ENCODE measurements at regions not wholly inside any gene's neighbourhood (a gene's known extent, or its start where the extent isn't known, plus 50 kb on each side); places are given as distances from the start of the nearest gene placed in this dataset.

DNA sequence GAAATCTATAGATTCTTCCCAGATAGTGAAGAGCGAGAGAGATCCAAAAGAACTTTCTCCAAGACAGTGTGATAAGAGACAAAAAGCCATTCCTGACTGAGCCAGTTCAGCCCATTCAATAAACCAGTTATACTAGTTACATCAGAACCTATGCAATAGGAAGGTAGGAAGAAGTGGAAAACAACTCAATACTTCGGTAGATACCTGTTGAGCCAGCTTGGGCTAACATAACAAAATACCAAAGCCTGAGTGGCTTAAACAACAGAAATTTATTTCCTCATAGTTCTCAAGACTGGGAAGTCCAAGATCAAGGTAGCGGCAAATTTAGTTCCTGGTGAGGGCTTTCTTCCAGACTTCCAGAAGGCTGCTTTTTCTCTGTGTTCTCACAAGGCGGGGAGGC is 214.5 kb upstream of the GRAMD2B start:
- TF ChIP-seq CTCF (conservative IDR thresholded peaks at IDR 0.05; ENCODE audit: low read depth, low read length) (no peak), EZH2phosphoT487 (IDR thresholded peaks at IDR 0.05; ENCODE audit: borderline replicate concordance, low read length) (no peak)
